GM04504 (cell line): ENCODE measurements at regions not wholly inside any gene's neighbourhood (a gene's known extent, or its start where the extent isn't known, plus 50 kb on each side); places are given as distances from the start of the nearest gene placed in this dataset.
"Not testable (repeated sequence)": the region's sequence is repeated elsewhere in the genome, so short reads cannot be mapped to it uniquely, and the experiment has no call there.

Source experiments
- DNase-seq: peaks from one replicate; pipeline ENCODE4 v3.0.0-alpha.2; 2012; ENCODE audit warnings: low read depth

GRCh38 chr11:57047610-57048009, 58.9 kb downstream of the OR5AK2 start:
- no peak for DNase-seq

DNA sequence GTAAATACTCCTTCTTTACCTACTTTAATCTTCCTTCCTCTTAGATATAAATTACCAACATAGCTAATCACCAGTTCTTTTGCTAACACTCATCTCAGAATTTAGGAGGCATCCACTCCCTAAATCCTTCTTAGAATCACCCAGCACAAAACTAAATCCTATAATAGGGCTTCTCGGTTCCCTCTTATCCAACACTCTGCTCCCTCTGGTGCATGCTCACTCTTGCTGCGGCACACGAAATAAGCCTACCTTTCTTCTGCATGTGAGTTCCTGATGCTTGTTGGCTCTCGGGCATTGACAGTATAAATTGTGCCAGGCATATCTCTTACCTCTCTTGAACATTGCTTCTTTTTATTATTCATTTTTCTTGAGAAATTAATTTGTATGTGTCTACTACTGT, 61.0 kb downstream of the OR5AK2 start:
- no peak for DNase-seq

- no peak for DNase-seq
These were observed 66.1 kb downstream of the OR5AK2 start for GRCh38 chr11:57054817-57055216.

DNA sequence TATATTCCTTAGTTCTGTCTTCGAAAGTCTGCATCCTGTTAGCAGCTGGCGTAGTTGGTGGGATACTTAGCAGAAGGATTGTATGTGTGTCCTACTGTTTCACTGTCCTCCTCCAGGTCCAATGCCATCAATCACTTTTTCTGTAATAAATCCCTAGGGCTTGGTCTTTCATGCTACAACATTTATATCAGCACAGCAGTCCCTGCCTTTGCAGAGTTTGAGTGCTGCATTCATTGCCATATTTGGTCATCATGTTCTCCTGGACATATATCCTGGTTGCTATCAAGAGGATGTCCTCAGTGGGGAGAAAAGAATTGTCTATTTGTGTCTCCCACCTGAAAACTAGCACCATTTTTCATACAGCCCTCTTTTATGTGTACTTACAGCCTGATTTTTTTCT, 67.0 kb downstream of the OR5AK2 start:
- DNase-seq: no peak

DNA sequence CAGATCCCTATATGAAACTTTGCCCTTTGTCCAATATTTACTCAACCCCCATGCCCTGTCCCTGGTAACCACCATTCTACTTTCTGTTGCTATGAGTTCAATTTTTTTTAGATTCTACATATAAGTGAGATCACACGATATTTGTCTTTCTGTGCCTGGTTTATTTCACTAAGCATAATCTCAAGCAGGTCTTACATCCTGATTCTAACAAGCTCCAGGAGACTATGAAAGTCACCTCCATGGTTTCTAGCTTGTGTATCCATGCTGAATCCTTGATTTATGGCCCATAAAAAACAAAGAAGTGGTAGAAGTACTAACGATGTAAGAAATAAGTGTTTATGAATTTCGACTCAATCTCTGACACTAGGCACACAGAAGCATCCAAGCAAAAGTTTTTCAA, 68.0 kb downstream of the OR5AK2 start:
- DNase-seq: no peak

GRCh38 chr11:57057561-57057960, 68.8 kb downstream of the OR5AK2 start:
- no peak for DNase-seq

DNA sequence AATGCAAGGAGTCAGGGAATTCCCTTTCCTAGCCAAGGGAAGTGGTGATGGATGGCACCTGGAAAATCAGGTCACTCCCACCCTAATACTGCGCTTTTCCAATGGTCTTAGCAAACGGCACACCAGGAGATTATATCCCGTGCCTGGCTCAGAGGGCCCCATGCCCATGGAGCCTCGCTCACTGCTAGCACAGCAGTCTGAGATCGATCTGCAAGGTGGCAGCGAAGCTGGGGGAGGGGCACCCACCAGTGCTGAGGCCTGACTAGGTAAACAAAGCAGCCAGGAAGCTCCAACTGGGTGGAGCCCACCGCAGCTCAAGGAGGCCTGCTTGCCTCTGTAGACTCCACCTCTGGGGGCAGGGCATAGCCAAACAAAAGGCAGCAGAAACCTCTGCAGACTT, 74.2 kb downstream of the OR5AK2 start:
- DNase-seq: not testable (repeated sequence)

DNA sequence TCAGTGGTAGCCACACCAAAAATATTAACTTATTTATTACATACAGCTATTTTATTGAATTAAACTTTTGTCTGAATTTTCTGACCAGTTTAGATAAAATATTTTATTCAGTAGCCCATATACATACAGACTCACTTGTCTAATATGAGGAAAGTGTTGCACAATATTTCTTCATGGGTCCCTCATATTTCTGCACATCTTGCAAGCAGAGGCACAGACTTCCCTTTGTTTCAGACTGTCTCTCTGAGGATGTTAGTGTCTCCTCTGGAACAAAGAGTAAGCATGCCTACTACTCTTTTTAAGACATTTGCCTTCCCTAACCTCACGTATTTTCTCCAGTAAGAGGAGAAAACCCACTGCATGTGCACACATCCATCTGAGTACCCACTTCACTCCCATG, 81.2 kb downstream of the OR5AK2 start:
- no peak for DNase-seq

- DNase-seq: peak; percentile 48
These were observed 83.1 kb downstream of the OR5AK2 start for GRCh38 chr11:57071829-57072228.

GRCh38 chr11:57072640-57073039, 83.9 kb downstream of the OR5AK2 start:
- peak; percentile 97 for DNase-seq

GRCh38 chr11:57073128-57073527, 84.4 kb downstream of the OR5AK2 start:
- no peak for DNase-seq

DNA sequence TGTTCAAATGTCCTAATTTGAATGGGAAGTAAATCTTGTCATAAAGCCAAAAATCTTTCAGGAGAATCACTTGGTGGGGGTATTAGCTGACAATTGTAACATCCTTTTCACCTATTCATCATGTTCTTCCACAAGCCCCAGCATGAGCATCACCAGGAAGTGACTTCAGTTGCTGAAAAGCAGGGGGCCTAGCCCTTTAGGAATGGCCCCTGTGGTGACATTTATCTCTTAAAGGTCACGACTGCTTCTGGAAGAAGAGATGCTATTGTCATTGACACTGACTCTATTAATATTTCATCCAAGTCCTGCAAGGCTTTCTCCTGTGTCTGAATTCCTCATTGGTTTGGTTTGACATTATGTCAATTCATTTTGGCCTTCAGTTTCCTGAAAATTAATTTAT, 92.6 kb downstream of the OR5AK2 start:
- DNase-seq: no peak

GRCh38 chr11:57082125-57082524, 93.4 kb downstream of the OR5AK2 start:
- DNase-seq: no peak

- no peak for DNase-seq
These were observed 95.1 kb downstream of the OR5AK2 start for GRCh38 chr11:57083641-57084385.

- no peak for DNase-seq
These were observed 96.1 kb upstream of the LRRC55 start for GRCh38 chr11:57085611-57086010.

DNA sequence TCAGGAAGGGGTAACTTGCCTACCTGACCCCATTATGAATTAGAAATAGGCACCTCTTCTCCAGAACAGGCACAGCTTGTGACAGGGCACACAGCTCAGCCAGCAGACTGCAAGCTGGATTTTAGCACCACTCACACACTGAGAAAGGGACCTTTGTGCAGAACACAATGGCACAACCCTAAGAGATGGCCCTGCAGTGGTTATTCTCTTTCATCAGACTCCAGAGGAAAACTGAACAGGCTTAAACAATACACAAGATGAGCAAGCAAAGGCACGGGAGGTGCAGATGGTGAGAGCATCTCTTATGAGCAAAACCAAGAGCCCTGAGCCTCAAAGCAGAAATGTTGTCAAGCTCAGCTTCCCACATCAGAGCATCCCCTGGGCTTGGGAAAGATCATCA, 93.8 kb upstream of the LRRC55 start:
- no peak for DNase-seq

DNA sequence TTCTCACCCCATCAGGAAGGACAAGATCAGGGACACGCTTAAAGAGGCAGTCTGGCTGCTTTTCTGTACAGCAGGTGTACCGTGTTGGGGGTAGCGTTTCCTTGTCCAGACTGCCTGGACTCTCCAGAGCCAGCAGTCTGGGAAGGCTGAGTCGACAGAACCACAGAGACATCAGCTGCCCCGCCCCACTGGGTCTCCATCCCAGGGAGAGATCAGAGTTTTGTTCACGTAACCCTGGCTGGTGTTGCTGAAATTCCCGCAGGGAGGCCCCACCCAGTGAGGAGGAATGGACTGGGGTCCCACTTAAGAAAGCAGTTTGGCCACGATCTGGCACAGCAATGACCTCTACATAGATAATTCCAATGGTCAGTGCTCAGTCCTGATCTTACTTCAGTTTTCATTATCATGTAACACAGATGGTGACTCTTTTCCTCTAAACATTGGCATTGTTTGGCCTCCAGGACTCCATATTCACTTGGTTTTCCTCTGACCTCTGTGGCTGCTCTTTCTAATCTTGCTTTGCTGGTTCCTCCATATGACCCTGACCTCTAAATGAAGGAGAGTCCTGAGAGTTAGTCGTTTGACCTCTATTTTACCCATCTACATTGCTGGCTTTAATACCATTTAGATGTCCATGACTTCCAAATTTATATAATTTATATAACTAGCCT, 89.6 kb upstream of the LRRC55 start:
- DNase-seq: no peak

DNA sequence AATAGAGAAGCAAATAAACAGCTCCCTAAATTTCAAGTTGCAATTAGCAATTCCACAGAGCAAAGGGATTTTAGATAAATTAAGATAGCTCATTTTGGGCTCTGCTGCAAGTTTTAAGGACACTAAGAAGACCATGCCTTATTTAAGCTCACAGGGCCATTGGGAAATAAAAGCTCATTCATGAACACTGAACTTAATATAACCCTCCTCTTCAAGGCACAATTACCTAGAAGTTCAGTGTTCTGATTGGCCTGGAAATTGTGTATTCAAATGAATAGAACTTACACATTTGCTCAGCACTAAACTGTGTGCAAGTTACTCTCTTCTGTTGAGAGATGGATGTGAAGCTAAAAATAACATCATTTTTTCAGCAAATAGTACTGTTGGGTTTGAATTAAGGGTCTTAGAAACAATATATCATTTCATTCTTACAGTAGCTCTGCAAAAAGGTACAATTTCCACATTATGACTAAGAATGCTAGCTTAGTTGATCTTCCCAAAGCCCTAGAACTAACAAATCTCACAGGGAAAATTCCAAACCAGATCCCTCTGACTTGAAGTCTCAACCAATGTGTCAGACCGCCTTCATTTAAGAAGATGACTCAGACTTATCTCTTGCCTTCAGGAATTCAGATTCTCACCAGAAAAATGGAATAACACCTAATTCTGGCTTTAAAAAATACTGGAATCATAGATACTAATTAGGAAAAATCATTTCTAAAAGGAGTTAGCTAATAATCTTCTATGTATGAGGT, 87.4 kb upstream of the LRRC55 start:
- no peak for DNase-seq

DNA sequence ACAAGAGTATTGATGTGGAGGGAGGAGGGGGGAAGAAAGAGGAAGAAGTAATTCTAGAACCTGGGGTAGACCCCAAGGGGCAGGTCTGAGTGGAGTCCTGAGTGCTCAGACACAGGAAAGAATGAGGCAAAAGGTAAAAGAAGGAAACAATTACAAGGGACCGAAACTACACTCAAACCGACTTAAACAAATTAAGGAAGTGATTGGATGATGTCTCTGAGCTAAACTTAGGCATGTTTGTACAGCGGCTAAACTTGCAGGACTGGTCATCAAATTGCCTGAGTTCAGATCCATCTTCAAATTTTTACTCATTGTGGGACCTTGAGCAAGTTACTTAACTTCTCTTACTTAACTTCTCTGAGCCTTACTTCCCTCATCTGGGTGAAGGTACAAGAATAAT, 86.3 kb upstream of the LRRC55 start:
- DNase-seq: no peak

DNA sequence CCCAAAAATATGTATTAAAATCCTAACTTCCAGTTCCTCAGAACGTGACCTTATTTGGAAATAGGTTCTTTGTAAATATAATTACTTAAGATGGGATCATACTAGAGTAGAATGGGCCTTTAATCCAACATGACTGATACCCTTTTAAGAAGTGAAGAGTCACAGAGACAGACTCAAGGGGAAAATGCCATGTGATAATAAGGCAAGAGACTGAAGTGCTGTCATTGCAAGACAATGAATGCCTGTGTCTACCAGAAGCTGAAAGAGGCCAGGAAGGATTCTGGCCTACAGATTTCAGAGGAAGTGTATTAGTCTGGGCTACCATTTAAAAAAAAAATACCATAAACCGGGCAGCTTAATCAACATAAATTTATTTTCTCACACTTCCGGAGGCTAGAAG, 85.9 kb upstream of the LRRC55 start:
- DNase-seq: no peak

DNA sequence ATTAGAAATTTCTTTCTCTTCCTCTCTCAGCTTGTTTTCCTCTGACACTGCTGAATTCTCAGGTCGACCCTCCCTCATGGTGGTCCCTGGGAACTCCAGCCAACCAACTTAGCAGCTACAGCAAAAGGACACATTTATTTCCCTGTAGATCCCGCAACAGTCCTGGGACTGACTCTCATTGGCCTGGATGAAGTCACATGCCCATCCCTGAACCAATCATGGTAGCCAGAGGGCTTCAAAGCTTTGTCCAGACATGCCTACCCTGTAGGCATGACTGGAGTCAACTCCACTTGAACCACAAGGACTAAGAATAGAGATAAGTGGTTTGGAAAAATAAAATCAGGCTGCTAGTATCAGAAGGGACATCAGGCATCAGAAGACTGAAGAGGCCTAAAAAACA, 84.6 kb upstream of the LRRC55 start:
- DNase-seq: no peak

DNA sequence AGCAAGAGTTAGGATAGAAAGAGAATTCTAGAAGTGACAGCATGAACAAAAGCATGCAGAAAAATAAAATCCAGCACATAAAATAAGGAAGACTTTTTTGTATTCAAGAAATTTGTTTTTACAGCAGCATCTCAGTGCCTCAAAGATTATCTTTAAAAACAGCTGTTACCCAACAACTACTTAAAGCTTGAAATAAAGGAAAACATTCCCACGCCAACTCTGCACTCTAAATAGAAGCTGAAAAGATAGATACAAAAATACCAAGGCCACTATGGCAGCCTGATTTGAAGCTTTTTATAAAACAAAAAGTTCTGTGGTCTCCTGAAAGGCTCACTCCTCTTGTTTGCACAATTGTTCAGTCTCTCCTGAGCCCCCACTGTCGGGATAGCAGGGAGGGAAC, 83.6 kb upstream of the LRRC55 start:
- DNase-seq: no peak

GRCh38 chr11:57100638-57101331, 81.0 kb upstream of the LRRC55 start:
- DNase-seq: no peak
